Erythroblast (primary cell): ENCODE measurements at regions not wholly inside any gene's neighbourhood (a gene's known extent, or its start where the extent isn't known, plus 50 kb on each side); places are given as distances from the start of the nearest gene placed in this dataset.

Experiments
- GATA1 ChIP-seq: IDR thresholded peaks from 2 replicates; pipeline ENCODE4 v1.6.1; 2011; ENCODE audit warnings: low read depth, mild to moderate bottlenecking, control low read depth, low read length, moderate library complexity
- POLR2A ChIP-seq: IDR thresholded peaks from 2 replicates; pipeline ENCODE4 v1.6.1; 2011; ENCODE audit warnings: mild to moderate bottlenecking, low read length

DNA sequence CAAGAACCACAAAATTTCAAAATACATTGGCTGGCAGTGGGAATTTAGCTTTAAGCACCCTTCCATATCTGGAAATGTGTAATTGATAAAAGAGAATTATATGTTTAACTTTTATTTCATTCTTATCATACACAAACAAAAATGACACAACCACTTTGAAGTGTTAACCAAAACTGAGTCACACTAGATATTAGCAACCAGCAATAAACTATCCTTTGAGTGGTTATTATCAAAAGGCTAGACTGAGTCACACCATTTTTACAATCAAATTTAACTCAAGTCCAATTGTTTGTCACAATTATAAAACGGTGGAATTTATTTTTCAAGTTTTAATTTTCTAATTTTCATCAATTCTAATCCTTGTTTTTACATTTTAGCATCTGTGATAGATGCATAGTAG lies 121.7 kb downstream of the LIG4 start:
- no peak for TF ChIP-seq POLR2A
- no peak for TF ChIP-seq GATA1
